HG03097 (cell line): ENCODE measurements at regions not wholly inside any gene's neighbourhood (a gene's known extent, or its start where the extent isn't known, plus 50 kb on each side); places are given as distances from the start of the nearest gene placed in this dataset.

Experiments
- ATAC-seq: cut with Tn5 transposase; IDR thresholded peaks from one replicate; pipeline ENCODE4 v1.9.1; 2021; ENCODE audit not compliant: unreplicated experiment, low FRiP score

- no peak for ATAC-seq
Measured at GRCh38 chr14:82502043-82502442, 968.4 kb upstream of the SEL1L start.

GRCh38 chr14:82504894-82505293, 971.2 kb upstream of the SEL1L start:
- ATAC-seq, result no peak

- ATAC-seq, result no peak
Measured at GRCh38 chr14:82510007-82510406, 976.4 kb upstream of the SEL1L start.

GRCh38 chr14:82511399-82511798, 977.7 kb upstream of the SEL1L start:
- no peak for ATAC-seq

- no peak for ATAC-seq
Measured at GRCh38 chr14:82520765-82521164, 987.1 kb upstream of the SEL1L start.

- no peak for ATAC-seq
Measured at GRCh38 chr14:82521191-82521590, 987.5 kb upstream of the SEL1L start.

- no peak for ATAC-seq
Measured at GRCh38 chr14:82528016-82528415, 994.4 kb upstream of the SEL1L start.

- no peak for ATAC-seq
Measured at GRCh38 chr14:82533351-82533750, 999.7 kb upstream of the SEL1L start.

GRCh38 chr14:82536566-82536965, 1002.9 kb upstream of the SEL1L start:
- no peak for ATAC-seq

GRCh38 chr14:82537831-82538230, 1004.2 kb upstream of the SEL1L start:
- no peak for ATAC-seq

GRCh38 chr14:82546401-82546800, 1012.7 kb upstream of the SEL1L start:
- no peak for ATAC-seq

- no peak for ATAC-seq
Measured at GRCh38 chr14:82549306-82549990, 1015.8 kb upstream of the SEL1L start.

GRCh38 chr14:82562881-82563280, 1029.2 kb upstream of the SEL1L start:
- no peak for ATAC-seq

- no peak for ATAC-seq
Measured at GRCh38 chr14:82565825-82566224, 1032.2 kb upstream of the SEL1L start.

GRCh38 chr14:82587226-82587625, 1053.6 kb upstream of the SEL1L start:
- ATAC-seq, result no peak

- ATAC-seq, result no peak
Measured at GRCh38 chr14:82595466-82595865, 1061.8 kb upstream of the SEL1L start.

- no peak for ATAC-seq
Measured at GRCh38 chr14:82602794-82603193, 1069.1 kb upstream of the SEL1L start.

- ATAC-seq, result no peak
Measured at GRCh38 chr14:82604819-82605218, 1071.2 kb upstream of the SEL1L start.

GRCh38 chr14:82621881-82622450, 1088.3 kb upstream of the SEL1L start:
- no peak for ATAC-seq

- ATAC-seq, result no peak
Measured at GRCh38 chr14:82626156-82627066, 1092.8 kb upstream of the SEL1L start.

- no peak for ATAC-seq
Measured at GRCh38 chr14:82635915-82636314, 1102.3 kb upstream of the SEL1L start.

GRCh38 chr14:82636426-82636825, 1102.8 kb upstream of the SEL1L start:
- no peak for ATAC-seq
